ENCODE measurements at regions not wholly inside any gene's neighbourhood (a gene's known extent, or its start where the extent isn't known, plus 50 kb on each side); places are given as distances from the start of the nearest gene placed in this dataset.

GRCh38 chr14:71284048-71284447, 376.8 kb downstream of the PCNX1 start:
- in situ Hi-C loops (cut with MboI; ENCODE audit: low sequenced_read_pairs), result no loop called here
- Histone ChIP-seq H3K27ac (ENCODE audit: insufficient read depth, low read length) (no peak overlapping the region), H3K56ac (ENCODE audit: extremely low read depth, insufficient read depth, low read length) (no peak overlapping the region), H3K4me2 (ENCODE audit: low read depth, low read length) (no peak overlapping the region), H3K4me3 (ENCODE audit: insufficient read depth, low read depth, low read length) (no peak overlapping the region), H2BK5ac (ENCODE audit: low read depth, low read length, poor library complexity, severe bottlenecking) (no peak overlapping the region), H2BK20ac (ENCODE audit: low read depth, low read length) (no peak overlapping the region), H2AK9ac (replicated peaks; ENCODE audit: low read depth, low read length, poor library complexity) (no peak overlapping the region), H4K91ac (ENCODE audit: insufficient read depth, low read depth, low read length) (no peak overlapping the region), H3K79me1 (ENCODE audit: low read depth in 1 of 2, low read length in 2 of 2) (no peaks in the 10 kb centered on the region), H3K14ac (replicated peaks; ENCODE audit: low read depth, low read length) (no peak overlapping the region), H2AK5ac (ENCODE audit: low read depth, low read length) (no peak overlapping the region), H4K5ac (ENCODE audit: low read depth, low read length) (no peak overlapping the region; the same call in 1 of the 2 replicates), H4K8ac (ENCODE audit: low read depth in 2 of 2, low read length in 2 of 2) (no peak overlapping the region), H3K9me1 (ENCODE audit: insufficient read depth, low read length) (no peaks in the 10 kb centered on the region), H3K23ac (ENCODE audit: low read depth, low read length) (no peak overlapping the region), H2BK15ac (ENCODE audit: low read depth, low read length) (no peak overlapping the region), H3K27me3 (ENCODE audit: control insufficient read depth, insufficient read depth, low read length) (no peaks in the 10 kb centered on the region), H4K20me1 (ENCODE audit: insufficient read depth, low read length) (no peaks in the 10 kb centered on the region), H2AFZ (replicated peaks; ENCODE audit: low read length, poor library complexity) (no peak overlapping the region), H3K4ac (ENCODE audit: low read depth, low read length) (no peak overlapping the region), H3K9ac (ENCODE audit: low read depth, low read length) (no peak overlapping the region), H2BK120ac (ENCODE audit: low read depth, low read length) (no peak overlapping the region), H3K4me1 (ENCODE audit: control insufficient read depth, insufficient read depth, low read length) (no peaks in the 10 kb centered on the region), H3K18ac (ENCODE audit: low read depth, low read length) (no peak overlapping the region), H3K36me3 (ENCODE audit: control insufficient read depth, insufficient read depth, low read length) (no peaks in the 10 kb centered on the region), H3K9me3 (ENCODE audit: control insufficient read depth, insufficient read depth, low read length) (peaks cover 3% of the 10 kb centered on the region; the same call in 1 of the 2 replicates)
- dilution Hi-C loops (cut with HindIII; ENCODE audit: low sequenced_read_pairs, unreplicated experiment), result no loop called here
- ATAC-seq (ENCODE audit: low read depth), result no peak
- intact Hi-C loops (cut with micrococcal nuclease), result no loop called here
- no peak for DNase-seq
- TF ChIP-seq CHD1 (IDR thresholded peaks at IDR 0.05; ENCODE audit: low read depth, low read length) (no peak), MAFK (IDR thresholded peaks at IDR 0.05; ENCODE audit: low read depth, low read length) (no peak)
- no CpG with 5 or more reads among the region's 2 CpGs for WGBS, 2 experiments (ENCODE audit: extremely low coverage in 2 of 2, insufficient read length in 1 of 2)
- BruUV-seq (replicated peaks), result no TSS peak
- ChIA-PET CTCF (no interaction called here), POLR2A (ENCODE audit: unreplicated experiment) (interaction anchor here (0.6 kb wide), 1 partner anchor 78 kb away, joined by 7 read pairs; no protein-coding TSS in a partner anchor)
